ENCODE measurements at regions not wholly inside any gene's neighbourhood (a gene's known extent, or its start where the extent isn't known, plus 50 kb on each side); places are given as distances from the start of the nearest gene placed in this dataset.

GRCh38 chr6:15872241-15873103 is 209.6 kb upstream of the DTNBP1 start:
- no peak for DNase-seq

- no peak for DNase-seq
Measured at GRCh38 chr6:15871276-15871675, 208.4 kb upstream of the DTNBP1 start.

- DNase-seq, result no peak
Measured at GRCh38 chr6:15870333-15871043, 207.7 kb upstream of the DTNBP1 start.

GRCh38 chr6:15864708-15865062 is 201.9 kb upstream of the DTNBP1 start:
- DNase-seq, result no peak

- no peak for DNase-seq
Measured at GRCh38 chr6:15864038-15864707, 201.3 kb upstream of the DTNBP1 start.

GRCh38 chr6:15862810-15863209 is 200.0 kb upstream of the DTNBP1 start:
- DNase-seq, result no peak

GRCh38 chr6:15861486-15861885 is 198.7 kb upstream of the DTNBP1 start:
- no peak for DNase-seq

- no peak for DNase-seq
Measured at GRCh38 chr6:15854826-15855710, 192.2 kb upstream of the DTNBP1 start.

GRCh38 chr6:15854378-15854777 is 191.6 kb upstream of the DTNBP1 start:
- no peak for DNase-seq

- DNase-seq, result no peak
Measured at GRCh38 chr6:15853259-15853658, 190.4 kb upstream of the DTNBP1 start.

GRCh38 chr6:15852289-15852688 is 189.5 kb upstream of the DTNBP1 start:
- DNase-seq, result no peak

- no peak for DNase-seq
Measured at GRCh38 chr6:15849395-15849794, 186.6 kb upstream of the DTNBP1 start.

GRCh38 chr6:15845492-15845891 is 182.7 kb upstream of the DTNBP1 start:
- DNase-seq, result no peak

GRCh38 chr6:15843764-15844163 is 180.9 kb upstream of the DTNBP1 start:
- DNase-seq, result no peak

- no peak for DNase-seq
Measured at GRCh38 chr6:15843226-15843625, 180.4 kb upstream of the DTNBP1 start.

- DNase-seq, result no peak
Measured at GRCh38 chr6:15842727-15843117, 179.9 kb upstream of the DTNBP1 start.

GRCh38 chr6:15841937-15842726 is 179.3 kb upstream of the DTNBP1 start:
- no peak for DNase-seq

- DNase-seq, result no peak
Measured at GRCh38 chr6:15839969-15840541, 177.2 kb upstream of the DTNBP1 start.

- DNase-seq, result no peak
Measured at GRCh38 chr6:15837205-15837604, 174.4 kb upstream of the DTNBP1 start.

- no peak for DNase-seq
Measured at GRCh38 chr6:15832841-15833240, 170.0 kb upstream of the DTNBP1 start.

- no peak for DNase-seq
Measured at GRCh38 chr6:15829156-15829555, 166.3 kb upstream of the DTNBP1 start.

Data from activated CD8-positive, alpha-beta memory T cell treated with anti-CD3 and anti-CD28 coated beads, Interleukin-2, amount 50 U/mL, for 48 hours (primary cell).